H1 (cell line): ENCODE measurements at regions not wholly inside any gene's neighbourhood (a gene's known extent, or its start where the extent isn't known, plus 50 kb on each side); places are given as distances from the start of the nearest gene placed in this dataset.

ENCODE experiments used
- CTCF ChIA-PET: fragments of 300-600 bp; sonication (Branson Sonifier 250); formaldehyde crosslinking; loops from one replicate; lab custom pipeline; 2021; ENCODE audit not compliant: partially characterized antibody; lab: Charles Lee
- POLR2A ChIA-PET: fragments of 300-600 bp; sonication (Branson Sonifier 250); formaldehyde crosslinking; loops from one replicate; lab custom pipeline; 2021; ENCODE audit warnings: inconsistent platforms; ENCODE audit not compliant: partially characterized antibody; lab: Charles Lee
- DNase-seq, 2 experiments: peaks; one replicate each; pipeline versions ENCODE4 v3.0.0 to v3.0.0-alpha.2; 2010 to 2022; ENCODE audit warnings: low spot score in 2 of 2, low read depth in 1 of 2, mixed read lengths in 1 of 2
- FAIRE-seq: peaks from 2 replicates; lab custom pipeline; 2011; peaks lifted over from hg19 to GRCh38; lab: Jason Lieb, UNC
- H2AFZ ChIP-seq: 2 replicates; pipeline ENCODE4 v1.8.1; 2012; ENCODE audit warnings: low read length, inconsistent platforms
- H2AK5ac ChIP-seq: 2 replicates; pipeline ENCODE4 v1.6.1; 2013; ENCODE audit warnings: low read depth, low read length
- H2BK120ac ChIP-seq: replicated peaks from 2 replicates; pipeline ENCODE3; 2013; ENCODE audit warnings: low read depth, low read length, inconsistent platforms
- H2BK12ac ChIP-seq: 2 replicates; pipeline ENCODE4 v1.6.1; 2013; ENCODE audit warnings: low read depth, low read length
- H2BK15ac ChIP-seq: 2 replicates; pipeline ENCODE4 v1.6.1; 2013; ENCODE audit warnings: low read length
- H2BK20ac ChIP-seq: 2 replicates; pipeline ENCODE4 v1.6.1; 2013; ENCODE audit warnings: low read length
- H2BK5ac ChIP-seq: 2 replicates; pipeline ENCODE4 v1.6.1; 2013; ENCODE audit warnings: low read depth, low read length
- H3K14ac ChIP-seq: 2 replicates; pipeline ENCODE4 v1.6.1; 2013; ENCODE audit warnings: inconsistent platforms; ENCODE audit not compliant: insufficient read length
- H3K18ac ChIP-seq: 2 replicates; pipeline ENCODE4 v1.6.1; 2013; ENCODE audit warnings: low read length; ENCODE audit errors: extremely low read depth
- H3K23ac ChIP-seq: 2 replicates; pipeline ENCODE4 v1.6.1; 2013; ENCODE audit warnings: inconsistent platforms; ENCODE audit not compliant: insufficient read length
- H3K23me2 ChIP-seq: 2 replicates; pipeline ENCODE4 v1.6.1; 2013; ENCODE audit warnings: low read depth, low read length
- H3K27ac ChIP-seq: 2 replicates; pipeline ENCODE4 v1.6.1; 2011; ENCODE audit warnings: low read depth, low read length, inconsistent platforms
- H3K27me3 ChIP-seq, 4 experiments: replicated peaks in 1 of 4; 1 replicate in 1 of 4; 2 replicates in 3 of 4; pipeline versions ENCODE4 v1.6.1 to v1.8.1; 2011 to 2013; ENCODE audit warnings: low read length in 3 of 4, mild to moderate bottlenecking in 3 of 4, inconsistent platforms in 2 of 4, mixed read lengths in 2 of 4, moderate library complexity in 1 of 4; ENCODE audit not compliant: control insufficient read depth in 3 of 4, insufficient read depth in 3 of 4; ENCODE audit errors: extremely low read depth in 1 of 4
- H3K36me3 ChIP-seq, 4 experiments: 2 replicates each; pipeline versions ENCODE4 v1.6.1 to v1.8.1; 2011 to 2013; ENCODE audit warnings: mild to moderate bottlenecking in 4 of 4, low read length in 3 of 4, moderate library complexity in 2 of 4, control low read depth in 1 of 4, inconsistent platforms in 1 of 4; ENCODE audit not compliant: insufficient read depth in 4 of 4, control insufficient read depth in 2 of 4
- H3K4ac ChIP-seq: replicated peaks from 2 replicates; pipeline ENCODE3; 2013; ENCODE audit warnings: low read length, low read depth, mixed read lengths, inconsistent platforms; ENCODE audit not compliant: insufficient read length
- H3K4me1 ChIP-seq, 4 experiments: replicated peaks in 1 of 4; 1 replicate in 1 of 4; 2 replicates in 3 of 4; pipeline versions ENCODE4 v1.6.1 to v1.8.1; 2011 to 2013; ENCODE audit warnings: low read length in 3 of 4, inconsistent platforms in 2 of 4, mixed read lengths in 1 of 4; ENCODE audit not compliant: insufficient read depth in 4 of 4, control insufficient read depth in 3 of 4
- H3K4me2 ChIP-seq, 2 experiments: 2 replicates each; pipeline versions ENCODE4 v1.6.1 to v1.8.1; 2011 to 2013; ENCODE audit warnings: low read depth in 2 of 2, low read length in 2 of 2, control low read depth in 1 of 2, inconsistent platforms in 1 of 2, mild to moderate bottlenecking in 1 of 2; ENCODE audit not compliant: insufficient read depth in 1 of 2
- H3K4me3 ChIP-seq, 4 experiments: fragments of 200-600, 300-600 bp in 1 of 4; sonication (generic), shearing (Covaris generic), sonication (Bioruptor Twin) in 1 of 4; 2 replicates each; pipeline versions ENCODE4 v1.5.1 to v1.8.1; 2011 to 2016; ENCODE audit warnings: low read length in 4 of 4, low read depth in 3 of 4, control low read depth in 2 of 4, inconsistent platforms in 2 of 4, mild to moderate bottlenecking in 2 of 4, mixed read lengths in 1 of 4, moderate library complexity in 1 of 4; ENCODE audit not compliant: insufficient read depth in 2 of 4; ENCODE audit errors: extremely low read depth in 1 of 4
- H3K56ac ChIP-seq: replicated peaks from 2 replicates; pipeline ENCODE3; 2013; ENCODE audit warnings: low read depth, mild to moderate bottlenecking, mixed read lengths, low read length, inconsistent platforms; ENCODE audit not compliant: insufficient read length
- H3K79me1 ChIP-seq: 2 replicates; pipeline ENCODE4 v1.6.1; 2013; ENCODE audit warnings: low read depth, low read length, control low read depth
- H3K79me2 ChIP-seq, 2 experiments: 2 replicates each; pipeline versions ENCODE4 v1.6.1 to v1.8.1; 2012 to 2013; ENCODE audit warnings: low read length in 2 of 2, mild to moderate bottlenecking in 2 of 2, inconsistent platforms in 1 of 2; ENCODE audit not compliant: insufficient read depth in 2 of 2, control insufficient read depth in 1 of 2
- H3K9ac ChIP-seq, 4 experiments: replicated peaks in 1 of 4; 1 replicate in 1 of 4; 2 replicates in 3 of 4; pipeline versions ENCODE4 v1.6.1 to v1.8.1; 2011 to 2013; ENCODE audit warnings: low read depth in 3 of 4, low read length in 3 of 4, control low read depth in 2 of 4, mild to moderate bottlenecking in 2 of 4, moderate library complexity in 2 of 4, inconsistent platforms in 1 of 4; ENCODE audit errors: extremely low read depth in 1 of 4
- H3K9me3 ChIP-seq, 2 experiments: 2 replicates each; pipeline versions ENCODE4 v1.6.1 to v1.8.1; 2012 to 2013; ENCODE audit warnings: mild to moderate bottlenecking in 2 of 2, moderate library complexity in 2 of 2, control low read depth in 1 of 2, inconsistent platforms in 1 of 2, low read depth in 1 of 2, low read length in 1 of 2, mixed read lengths in 1 of 2; ENCODE audit not compliant: insufficient read depth in 2 of 2
- H4K20me1 ChIP-seq, 2 experiments: replicated peaks in 1 of 2; 2 replicates each; pipeline versions ENCODE3 to v1.8.1; 2011 to 2013; ENCODE audit warnings: inconsistent platforms in 2 of 2, low read length in 2 of 2, mild to moderate bottlenecking in 1 of 2; ENCODE audit not compliant: insufficient read depth in 2 of 2, control insufficient read depth in 1 of 2
- H4K5ac ChIP-seq: 2 replicates; pipeline ENCODE4 v1.6.1; 2013; ENCODE audit warnings: low read length, low read depth, mixed read lengths, inconsistent platforms; ENCODE audit not compliant: insufficient read length
- H4K8ac ChIP-seq: 2 replicates; pipeline ENCODE4 v1.8.0; 2013; ENCODE audit warnings: mild to moderate bottlenecking, moderate library complexity, low read length, inconsistent platforms; ENCODE audit not compliant: insufficient read depth; ENCODE audit errors: extremely low read depth
- H4K91ac ChIP-seq: replicated peaks from 2 replicates; pipeline ENCODE3; 2013; ENCODE audit warnings: low read length, mixed read lengths, inconsistent platforms; ENCODE audit not compliant: insufficient read length
- ATF3 ChIP-seq: IDR thresholded peaks from 2 replicates; pipeline ENCODE4 v1.6.1; 2011; ENCODE audit warnings: low read depth, mild to moderate bottlenecking, low read length; ENCODE audit not compliant: insufficient read depth
- CEBPB ChIP-seq: IDR thresholded peaks from 2 replicates; pipeline ENCODE4 v1.6.1; 2012; ENCODE audit warnings: low read depth, low read length
- CHD1 ChIP-seq: IDR thresholded peaks from 2 replicates; pipeline ENCODE4 v1.6.1; 2012; ENCODE audit warnings: low read depth, low read length, improper control_type of control experiment
- CREB1 ChIP-seq: IDR thresholded peaks from 2 replicates; pipeline ENCODE4 v1.6.1; 2012; ENCODE audit warnings: inconsistent platforms
- EZH2 ChIP-seq: fragments of 200-600 bp; sonication (generic); IDR thresholded peaks from 2 replicates; pipeline ENCODE4 v1.7.1; 2012; ENCODE audit warnings: low read depth, mild to moderate bottlenecking, moderate library complexity, low read length, inconsistent platforms; ENCODE audit not compliant: severe bottlenecking
- GABPA ChIP-seq: IDR thresholded peaks from 2 replicates; pipeline ENCODE4 v1.6.1; 2011; ENCODE audit warnings: mild to moderate bottlenecking, low read length, moderate library complexity, borderline replicate concordance; ENCODE audit not compliant: insufficient read depth
- RBBP5 ChIP-seq: IDR thresholded peaks from 2 replicates; pipeline ENCODE4 v1.7.1; 2012; ENCODE audit warnings: low read depth, mild to moderate bottlenecking, inconsistent platforms, low read length, moderate library complexity, borderline replicate concordance
- RFX5 ChIP-seq: IDR thresholded peaks from 2 replicates; pipeline ENCODE4 v1.6.1; 2011; ENCODE audit warnings: low read depth, low read length, improper control_type of control experiment, borderline replicate concordance
- SIN3A ChIP-seq, 2 experiments: IDR thresholded peaks in 1 of 2; conservative IDR thresholded peaks in 1 of 2; 2 replicates each; pipeline ENCODE4 v1.6.1; 2011 to 2012; ENCODE audit warnings: low read length in 2 of 2, improper control_type of control experiment in 1 of 2, low read depth in 1 of 2, mild to moderate bottlenecking in 1 of 2
- SRF ChIP-seq: IDR thresholded peaks from 2 replicates; pipeline ENCODE4 v1.6.1; 2011; ENCODE audit warnings: mild to moderate bottlenecking, low read depth, low read length, moderate library complexity
- SUZ12 ChIP-seq: fragments of 200-600 bp; sonication (generic); IDR thresholded peaks from 2 replicates; pipeline ENCODE4 v1.6.1; 2012; ENCODE audit warnings: mild to moderate bottlenecking, inconsistent platforms, low read length, moderate library complexity, mixed read lengths
- TEAD4 ChIP-seq: IDR thresholded peaks from 2 replicates; pipeline ENCODE4 v1.6.1; 2012; ENCODE audit warnings: low read depth, low read length, inconsistent platforms, mixed read lengths
- YY1 ChIP-seq: IDR thresholded peaks from 2 replicates; pipeline ENCODE4 v1.6.1; 2011; ENCODE audit warnings: low read depth, mild to moderate bottlenecking, low read length
- WGBS, 2 experiments: shearing (Covaris generic) in 1 of 2; methylation state at CpG; one replicate each; pipeline versions ENCODE4 v1.1.6 to v1.1.7; 2013 to 2015; ENCODE audit warnings: low lambda C conversion rate in 2 of 2, mixed read lengths in 2 of 2, inconsistent platforms in 1 of 2, low coverage in 1 of 2, missing lambda C conversion rate in 1 of 2; ENCODE audit not compliant: insufficient replicate concordance in 2 of 2, insufficient coverage in 1 of 2, insufficient read length in 1 of 2; ENCODE audit errors: extremely low coverage in 1 of 2, missing lambda C conversion rate in 1 of 2; 5-methylcytosine and 5-hydroxymethylcytosine counted together
- TF ChIP-seq, protein P1 (sequence below): IDR thresholded peaks from 2 replicates; pipeline ENCODE4 v1.6.1; 2012; ENCODE audit warnings: inconsistent platforms

DNA sequence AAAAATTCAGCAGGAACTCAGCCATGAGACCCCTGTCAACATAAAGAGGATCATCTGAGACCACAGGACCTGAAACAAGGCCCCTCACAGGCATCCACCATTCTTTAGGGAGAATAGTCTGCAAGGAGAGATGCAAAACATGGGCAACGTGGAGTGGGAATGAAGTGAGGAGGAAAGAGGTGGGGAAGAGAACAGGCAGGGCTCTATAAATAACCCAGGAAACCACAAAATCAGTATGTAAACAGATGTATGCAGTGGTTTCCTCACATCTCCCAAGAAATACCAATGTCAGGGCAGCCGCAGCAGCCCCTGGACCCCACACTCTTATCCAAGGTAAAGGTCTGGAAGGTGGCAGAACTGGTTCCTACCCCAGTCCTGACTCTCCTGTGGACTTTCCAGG, 168.5 kb downstream of the EN1 start:
- no peak overlapping the region for H2AFZ ChIP-seq
- H3K36me3 ChIP-seq: no peaks in the 10 kb centered on the region
- no peak overlapping the region for H2BK5ac ChIP-seq
- H2BK120ac ChIP-seq: no peak overlapping the region
- no peak overlapping the region for H2BK20ac ChIP-seq
- H2BK12ac ChIP-seq: no peak overlapping the region
- no peak overlapping the region for H2AK5ac ChIP-seq
- WGBS, 2 experiments: 89% methylated on average over 2 of the region's 2 CpGs; no CpG with 5 or more reads in 1 of the 2 experiments
- H4K8ac ChIP-seq: no peak overlapping the region
- POLR2A ChIA-PET: no interaction called here
- H3K4ac ChIP-seq: no peak overlapping the region
- no peaks in the 10 kb centered on the region for H3K79me2 ChIP-seq
- no peaks in the 10 kb centered on the region for H3K23me2 ChIP-seq
- no peak for DNase-seq
- no peak overlapping the region for H3K4me2 ChIP-seq
- H4K20me1 ChIP-seq: no peaks in the 10 kb centered on the region
- H3K9ac ChIP-seq: no peak overlapping the region
- H3K18ac ChIP-seq: no peak overlapping the region
- H3K27me3 ChIP-seq: no peaks in the 10 kb centered on the region
- no peak overlapping the region for H3K23ac ChIP-seq
- H4K5ac ChIP-seq: no peak overlapping the region
- no peaks in the 10 kb centered on the region for H3K9me3 ChIP-seq
- FAIRE-seq: no peak
- H3K4me3 ChIP-seq: no peak overlapping the region
- no peak overlapping the region for H3K14ac ChIP-seq
- H3K79me1 ChIP-seq: no peaks in the 10 kb centered on the region
- H4K91ac ChIP-seq: no peak overlapping the region
- H3K4me1 ChIP-seq: no peaks in the 10 kb centered on the region
- CTCF ChIA-PET: interaction anchor here (1.5 kb wide), 1 partner anchor 13 kb away, joined by 3 read pairs; no protein-coding TSS in a partner anchor
- no peak overlapping the region for H3K56ac ChIP-seq
- no peak overlapping the region for H2BK15ac ChIP-seq
- no peak overlapping the region for H3K27ac ChIP-seq
- no peak for TF ChIP-seq SUZ12
- no peak for TF ChIP-seq CREB1
- TF ChIP-seq TEAD4: no peak
- TF ChIP-seq RFX5: no peak
- no peak for TF ChIP-seq SIN3A (conservative IDR thresholded peaks at IDR 0.05 in 1 of 2, IDR thresholded peaks at IDR 0.05 in 1 of 2; ENCODE audit: low read depth in 1 of 2, low read length in 2 of 2)
- no peak for TF ChIP-seq CHD1
- no peak for TF ChIP-seq GABPA
- TF ChIP-seq SRF: no peak
- TF ChIP-seq CEBPB: no peak
- no peak for TF ChIP-seq YY1
- no peak for TF ChIP-seq EZH2
- TF ChIP-seq RBBP5: no peak
- TF ChIP-seq ATF3: no peak
- TF ChIP-seq, protein P1, sequence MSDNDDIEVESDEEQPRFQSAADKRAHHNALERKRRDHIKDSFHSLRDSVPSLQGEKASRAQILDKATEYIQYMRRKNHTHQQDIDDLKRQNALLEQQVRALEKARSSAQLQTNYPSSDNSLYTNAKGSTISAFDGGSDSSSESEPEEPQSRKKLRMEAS: no peak
